ENCODE measurements at regions not wholly inside any gene's neighbourhood (a gene's known extent, or its start where the extent isn't known, plus 50 kb on each side); places are given as distances from the start of the nearest gene placed in this dataset.

DNA sequence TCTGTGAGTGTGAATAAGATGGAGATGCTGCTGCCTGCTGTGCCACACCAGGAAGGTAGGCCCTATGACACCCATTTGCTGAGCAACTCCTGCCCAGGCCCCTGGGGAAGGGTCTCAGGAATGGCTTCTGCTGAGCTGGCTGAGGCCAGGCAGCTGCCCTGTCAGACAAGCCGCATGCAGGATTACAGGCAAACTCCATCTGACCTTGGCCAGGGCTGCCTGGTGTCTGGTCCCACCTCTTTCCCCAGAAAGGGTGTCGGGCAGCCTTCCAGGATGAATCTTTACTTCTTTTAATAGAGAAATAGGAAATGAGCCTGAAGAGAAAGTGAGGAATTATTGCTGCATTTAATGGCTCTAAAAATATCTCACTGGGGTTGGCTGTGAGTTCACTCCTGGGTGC, 182.5 kb downstream of the IRX5 start:
- TF ChIP-seq, protein P1, sequence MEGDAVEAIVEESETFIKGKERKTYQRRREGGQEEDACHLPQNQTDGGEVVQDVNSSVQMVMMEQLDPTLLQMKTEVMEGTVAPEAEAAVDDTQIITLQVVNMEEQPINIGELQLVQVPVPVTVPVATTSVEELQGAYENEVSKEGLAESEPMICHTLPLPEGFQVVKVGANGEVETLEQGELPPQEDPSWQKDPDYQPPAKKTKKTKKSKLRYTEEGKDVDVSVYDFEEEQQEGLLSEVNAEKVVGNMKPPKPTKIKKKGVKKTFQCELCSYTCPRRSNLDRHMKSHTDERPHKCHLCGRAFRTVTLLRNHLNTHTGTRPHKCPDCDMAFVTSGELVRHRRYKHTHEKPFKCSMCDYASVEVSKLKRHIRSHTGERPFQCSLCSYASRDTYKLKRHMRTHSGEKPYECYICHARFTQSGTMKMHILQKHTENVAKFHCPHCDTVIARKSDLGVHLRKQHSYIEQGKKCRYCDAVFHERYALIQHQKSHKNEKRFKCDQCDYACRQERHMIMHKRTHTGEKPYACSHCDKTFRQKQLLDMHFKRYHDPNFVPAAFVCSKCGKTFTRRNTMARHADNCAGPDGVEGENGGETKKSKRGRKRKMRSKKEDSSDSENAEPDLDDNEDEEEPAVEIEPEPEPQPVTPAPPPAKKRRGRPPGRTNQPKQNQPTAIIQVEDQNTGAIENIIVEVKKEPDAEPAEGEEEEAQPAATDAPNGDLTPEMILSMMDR (conservative IDR thresholded peaks at IDR 0.05 in 1 of 2, IDR thresholded peaks at IDR 0.05 in 1 of 2; ENCODE audit: extremely low read depth in 1 of 2, insufficient read depth in 1 of 2, low read depth in 1 of 2, low read length in 2 of 2) = no peak
- TF ChIP-seq EZH2 (IDR thresholded peaks at IDR 0.05; ENCODE audit: borderline replicate concordance, low read length) = no peak
